Activated naive CD4-positive, alpha-beta T cell treated with anti-CD3 and anti-CD28 coated beads, Interleukin-2, amount 50 U/mL, for 24 hours (primary cell): ENCODE measurements at regions not wholly inside any gene's neighbourhood (a gene's known extent, or its start where the extent isn't known, plus 50 kb on each side); places are given as distances from the start of the nearest gene placed in this dataset.
"Not testable (repeated sequence)": the region's sequence is repeated elsewhere in the genome, so short reads cannot be mapped to it uniquely, and the experiment has no call there.

Experiments
- H3K27ac Mint-ChIP-seq: one replicate; pipeline ENCODE4 v1.8.0; 2021; ENCODE audit warnings: mild to moderate bottlenecking, mixed read lengths
- H3K27me3 Mint-ChIP-seq: one replicate; pipeline ENCODE4 v1.8.0; 2021; ENCODE audit warnings: mixed read lengths
- H3K36me3 Mint-ChIP-seq: one replicate; pipeline ENCODE4 v1.8.0; 2021; ENCODE audit warnings: mixed read lengths
- H3K4me1 Mint-ChIP-seq: one replicate; pipeline ENCODE4 v1.8.0; 2021; ENCODE audit warnings: mixed read lengths
- H3K4me3 Mint-ChIP-seq: one replicate; pipeline ENCODE4 v1.8.0; 2021; ENCODE audit warnings: mild to moderate bottlenecking, mixed read lengths
- H3K9me3 Mint-ChIP-seq: one replicate; pipeline ENCODE4 v1.8.0; 2021; ENCODE audit warnings: mixed read lengths

DNA sequence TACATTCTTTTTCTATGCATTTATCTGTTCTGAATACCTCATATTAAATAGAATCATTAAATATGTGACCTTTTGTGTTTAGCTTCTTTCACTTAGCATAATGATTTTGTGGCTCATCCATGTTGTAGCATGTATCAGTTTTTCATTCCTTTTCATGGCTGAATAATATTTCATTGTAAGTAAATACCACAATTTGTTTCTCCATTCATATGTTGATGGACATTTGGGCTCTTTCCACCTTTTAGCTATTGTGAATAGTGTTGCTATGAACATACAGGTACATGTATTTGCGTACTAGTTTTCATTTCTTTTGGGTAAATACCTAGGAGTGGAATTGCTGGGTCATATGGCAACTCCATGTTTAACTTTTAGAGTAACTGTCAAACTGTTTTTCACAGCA is 85.1 kb downstream of the GNL3L start:
- H3K9me3 Mint-ChIP-seq = peaks cover 14% of the 10 kb centered on the region
- H3K4me1 Mint-ChIP-seq = no peaks in the 10 kb centered on the region
- H3K27me3 Mint-ChIP-seq = no peaks in the 10 kb centered on the region
- no peak overlapping the region for H3K27ac Mint-ChIP-seq
- H3K36me3 Mint-ChIP-seq = peaks cover 38% of the 10 kb centered on the region
- no peak overlapping the region for H3K4me3 Mint-ChIP-seq

DNA sequence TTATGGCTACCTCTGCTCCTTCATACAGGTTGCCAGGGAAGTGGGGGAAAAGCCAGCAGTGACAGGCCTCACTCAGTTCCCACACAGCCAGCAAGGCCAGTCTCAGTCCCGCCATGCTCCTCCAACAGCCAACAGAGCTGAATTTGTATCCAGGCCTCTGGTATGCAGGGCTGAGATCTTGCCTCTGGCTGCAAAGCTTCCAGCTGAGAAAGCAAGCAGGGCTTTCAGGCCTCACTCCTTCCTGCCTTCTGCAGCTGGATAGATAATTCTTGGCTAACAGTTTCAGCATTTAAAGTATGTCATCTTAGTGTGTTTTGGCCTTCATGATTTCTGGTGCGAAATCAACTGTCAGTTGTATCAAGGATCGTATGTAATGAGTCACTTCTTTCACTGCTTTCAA is 103.6 kb downstream of the GNL3L start:
- Mint-ChIP-seq H3K9me3 (peaks cover 15% of the 10 kb centered on the region), H3K4me1 (peaks cover 1% of the 10 kb centered on the region), H3K4me3 (no peak overlapping the region), H3K27ac (no peak overlapping the region), H3K27me3 (no peaks in the 10 kb centered on the region), H3K36me3 (peaks cover 27% of the 10 kb centered on the region)

DNA sequence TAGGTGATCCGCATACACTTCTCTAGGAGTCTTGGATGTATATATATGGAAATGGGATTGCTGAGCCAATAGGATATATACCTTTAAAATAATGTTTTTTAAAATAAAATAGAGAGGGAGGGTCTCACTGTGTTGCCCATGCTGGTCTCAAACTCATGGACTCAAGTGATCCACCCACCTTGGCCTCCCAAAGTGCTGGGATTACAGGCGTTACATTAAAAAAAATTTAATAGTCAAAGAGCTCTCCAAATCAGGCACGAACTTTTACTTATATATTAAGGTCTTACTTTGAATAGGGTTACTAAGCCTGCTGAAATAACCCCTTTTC is 109.0 kb downstream of the GNL3L start:
- Mint-ChIP-seq H3K9me3 (peaks cover 7% of the 10 kb centered on the region), H3K36me3 (peaks cover 13% of the 10 kb centered on the region), H3K27me3 (no peaks in the 10 kb centered on the region), H3K4me1 (peaks cover 12% of the 10 kb centered on the region), H3K4me3 (peak overlapping the region; percentile 96), H3K27ac (peak overlapping the region; percentile 99)

DNA sequence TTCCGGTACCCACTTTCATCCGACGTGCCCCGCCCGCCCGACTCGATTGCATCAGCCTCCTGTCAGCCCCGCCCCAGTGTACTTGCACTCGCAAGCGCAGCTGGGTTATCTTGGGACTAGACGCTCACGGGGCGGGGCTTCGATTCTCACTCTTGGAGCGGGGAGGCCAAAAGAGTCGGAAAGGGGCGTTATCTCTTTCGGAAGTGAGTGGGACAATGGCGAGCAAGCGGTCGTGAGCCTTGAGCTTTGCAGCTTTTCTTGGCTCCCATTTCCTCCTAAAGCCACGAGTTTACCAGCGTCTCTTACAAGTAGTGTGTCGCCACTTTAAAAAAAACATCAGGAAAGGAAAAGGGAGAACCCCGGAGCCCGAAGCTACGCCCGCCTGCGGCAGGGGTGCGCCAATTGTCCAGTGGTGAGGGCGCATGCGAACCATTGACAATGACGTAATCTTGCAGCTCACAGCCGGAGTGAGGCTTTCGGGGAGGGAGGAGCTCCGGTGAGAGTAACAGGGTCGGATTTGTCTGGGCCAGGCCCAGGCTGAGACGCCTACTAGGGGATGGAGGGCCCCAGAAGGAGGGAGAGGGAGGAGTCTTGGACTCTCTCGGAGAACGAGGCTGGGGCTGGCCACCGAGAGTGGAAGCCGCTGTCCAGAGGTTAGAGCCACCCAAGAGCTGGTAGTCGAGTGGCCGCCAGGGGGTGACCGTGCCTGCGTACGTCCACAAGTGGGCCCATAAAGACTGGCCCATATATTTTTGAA is 109.5 kb downstream of the GNL3L start:
- Mint-ChIP-seq H3K27me3 (no peaks in the 10 kb centered on the region), H3K4me1 (peaks cover 12% of the 10 kb centered on the region), H3K27ac (peak overlapping the region; percentile 99), H3K4me3 (peak overlapping the region; percentile 96), H3K36me3 (peaks cover 13% of the 10 kb centered on the region), H3K9me3 (peaks cover 7% of the 10 kb centered on the region)

DNA sequence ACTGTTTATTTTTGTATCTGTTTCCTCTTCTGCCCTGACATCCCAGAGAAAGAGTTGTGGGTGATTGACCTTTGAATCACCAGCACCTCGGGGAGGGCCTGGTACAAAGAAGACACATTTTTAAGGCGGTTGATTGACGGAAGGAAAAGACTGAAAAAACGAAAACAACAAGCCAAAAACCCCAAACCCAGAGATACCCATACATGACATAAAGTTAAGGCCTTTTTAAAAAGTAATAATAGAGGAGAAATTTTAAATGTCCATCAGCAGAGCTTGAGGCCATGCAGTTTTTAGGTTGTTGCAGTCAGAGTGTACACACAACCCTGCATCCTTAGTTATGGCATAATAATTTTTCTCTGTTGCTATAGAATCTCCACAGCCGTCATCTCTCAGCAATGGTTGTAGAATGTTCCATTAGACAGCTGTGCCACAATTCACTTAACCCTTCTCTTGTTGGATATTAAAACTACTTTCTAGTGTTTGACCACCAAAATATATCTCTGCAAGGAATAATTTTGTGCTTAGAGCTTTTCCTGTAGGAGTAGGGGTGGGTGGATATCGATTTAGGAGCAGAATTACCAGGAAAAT is 110.2 kb downstream of the GNL3L start:
- H3K4me3 Mint-ChIP-seq = peak overlapping the region; percentile 96
- H3K27me3 Mint-ChIP-seq = no peaks in the 10 kb centered on the region
- peaks cover 12% of the 10 kb centered on the region for H3K4me1 Mint-ChIP-seq
- H3K9me3 Mint-ChIP-seq = peaks cover 7% of the 10 kb centered on the region
- peaks cover 10% of the 10 kb centered on the region for H3K36me3 Mint-ChIP-seq
- peak overlapping the region; percentile 99 for H3K27ac Mint-ChIP-seq

DNA sequence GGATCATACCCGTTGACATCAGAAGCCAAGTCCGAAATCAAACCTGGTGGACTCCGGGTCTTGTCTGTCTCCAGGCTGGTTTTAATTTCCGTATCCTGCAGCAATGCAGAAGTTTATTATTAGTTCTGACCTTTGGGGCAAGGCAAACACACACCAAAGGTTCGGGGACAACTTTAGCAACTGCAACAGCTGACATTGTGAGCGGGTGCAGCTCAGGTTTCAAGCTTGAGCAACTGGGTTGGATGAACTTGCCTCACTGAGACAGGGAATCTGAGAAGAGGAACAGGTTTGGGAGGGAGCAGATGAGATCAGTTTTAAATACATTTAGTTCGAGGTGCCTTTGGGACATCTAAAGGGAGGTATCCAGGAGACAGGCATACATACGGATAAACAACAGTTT is 110.7 kb downstream of the GNL3L start:
- Mint-ChIP-seq H3K27ac (no peak overlapping the region), H3K9me3 (peaks cover 3% of the 10 kb centered on the region), H3K27me3 (no peaks in the 10 kb centered on the region), H3K4me1 (peaks cover 12% of the 10 kb centered on the region), H3K4me3 (no peak overlapping the region), H3K36me3 (peaks cover 9% of the 10 kb centered on the region)

DNA sequence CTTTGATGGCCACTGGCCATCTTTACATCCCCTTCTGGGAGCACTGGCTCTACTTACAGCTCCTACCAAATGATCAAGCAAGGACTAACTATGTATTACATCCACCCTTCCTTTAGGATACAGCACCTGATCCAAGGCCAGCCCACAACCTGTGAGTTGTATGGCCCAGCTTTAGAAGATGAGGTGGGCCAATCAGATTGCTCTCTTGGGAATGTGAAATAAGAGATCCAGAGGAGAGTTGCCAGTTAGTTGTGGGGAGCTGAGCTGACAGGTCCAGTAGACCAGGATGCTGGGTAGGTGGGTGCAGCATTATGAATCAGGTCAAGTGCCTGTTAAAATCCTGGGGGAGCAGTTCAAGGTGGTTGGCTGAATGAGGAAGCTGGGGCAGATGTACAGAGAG is 111.5 kb downstream of the GNL3L start:
- Mint-ChIP-seq H3K9me3 (no peaks in the 10 kb centered on the region), H3K27ac (no peak overlapping the region), H3K27me3 (no peaks in the 10 kb centered on the region), H3K4me1 (peaks cover 12% of the 10 kb centered on the region), H3K4me3 (no peak overlapping the region), H3K36me3 (peaks cover 3% of the 10 kb centered on the region)

DNA sequence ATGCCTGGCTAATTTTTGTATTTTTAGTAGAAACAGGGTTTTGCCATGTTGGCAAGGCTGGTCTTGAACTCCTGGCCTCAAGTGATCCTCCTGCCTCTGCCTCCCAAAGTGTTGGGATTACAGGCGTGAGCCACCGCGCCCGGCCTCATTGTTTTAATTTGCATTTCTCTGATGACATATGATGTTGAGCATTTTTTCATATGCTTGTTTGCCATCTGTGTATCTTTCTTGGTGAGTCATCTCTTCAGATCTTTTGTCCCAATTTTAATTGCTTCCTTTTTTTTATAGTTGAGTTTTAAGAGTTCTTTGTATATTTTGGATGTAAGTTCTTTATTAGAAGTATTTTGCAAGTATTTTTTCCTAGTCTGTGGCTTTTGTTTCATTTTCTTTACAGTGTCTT is 117.6 kb downstream of the GNL3L start:
- not testable (repeated sequence) for H3K4me3 Mint-ChIP-seq, H3K27ac Mint-ChIP-seq, H3K4me1 Mint-ChIP-seq, H3K36me3 Mint-ChIP-seq, H3K9me3 Mint-ChIP-seq, H3K27me3 Mint-ChIP-seq

DNA sequence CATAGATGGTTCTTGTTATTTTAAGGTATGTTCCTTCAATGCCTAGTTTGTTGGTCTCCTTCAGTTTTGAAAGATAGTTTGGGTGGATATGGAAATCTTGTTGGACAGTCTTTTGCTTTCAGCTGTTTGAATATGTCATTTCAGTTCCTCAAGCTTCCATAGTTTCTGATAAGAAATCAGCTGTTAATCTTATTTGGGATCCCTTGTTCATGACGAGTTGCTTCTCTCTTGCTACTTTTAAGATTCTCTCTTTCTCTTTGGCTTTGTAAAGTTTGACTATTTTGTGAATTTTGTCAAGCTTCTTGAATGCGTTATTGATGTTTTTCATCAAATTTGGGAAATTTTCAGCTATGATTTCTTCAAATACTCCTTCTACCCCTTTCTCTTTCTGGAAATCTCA is 129.5 kb downstream of the GNL3L start:
- no peaks in the 10 kb centered on the region for H3K4me1 Mint-ChIP-seq
- peaks cover 5% of the 10 kb centered on the region for H3K36me3 Mint-ChIP-seq
- H3K27me3 Mint-ChIP-seq = no peaks in the 10 kb centered on the region

DNA sequence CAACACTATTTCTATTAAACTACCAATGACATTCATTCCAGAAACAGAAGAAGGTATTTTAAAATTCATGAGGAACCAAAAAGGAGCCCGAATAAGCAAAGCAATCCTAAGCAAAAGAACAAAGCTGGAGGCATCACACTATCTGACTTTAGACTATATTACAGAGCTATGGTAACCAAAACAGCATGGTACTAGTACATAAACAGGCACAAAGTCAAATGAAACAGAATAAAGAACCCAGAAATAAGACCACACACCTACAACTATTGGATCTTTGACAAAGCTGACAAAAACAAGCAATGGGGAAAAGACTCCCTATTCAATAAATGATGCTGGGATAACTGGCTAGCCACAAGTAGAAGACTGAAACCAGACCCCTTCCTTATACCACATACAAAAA is 122.3 kb downstream of the ITIH6 start:
- peaks cover 17% of the 10 kb centered on the region for H3K9me3 Mint-ChIP-seq
- peaks cover 7% of the 10 kb centered on the region for H3K27me3 Mint-ChIP-seq
- no peak overlapping the region for H3K27ac Mint-ChIP-seq

More for the DNA sequence above, 129.5 kb downstream of the GNL3L start:
- Mint-ChIP-seq H3K4me3 (no peak overlapping the region), H3K27ac (peak overlapping the region; percentile 76), H3K9me3 (peaks cover 5% of the 10 kb centered on the region)

DNA sequence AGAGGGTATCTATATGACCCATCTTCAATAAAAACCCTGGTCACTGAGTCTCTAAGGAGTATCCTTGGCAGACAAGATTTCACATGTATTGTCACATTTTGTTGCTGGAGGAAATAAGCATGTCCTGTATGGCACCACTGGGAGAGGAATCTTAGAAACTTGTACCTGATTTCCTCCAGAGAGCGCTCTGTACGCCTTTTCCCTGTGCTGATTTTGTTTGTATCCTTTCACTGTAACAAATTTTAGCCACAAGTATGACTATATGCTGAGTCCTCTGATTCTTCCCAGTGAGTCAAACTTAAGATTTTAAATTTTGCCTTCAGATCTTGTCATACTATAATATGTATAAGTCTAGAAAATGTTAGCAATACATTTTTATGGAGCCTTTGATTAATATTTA is 102.8 kb downstream of the ITIH6 start:
- Mint-ChIP-seq H3K9me3 (no peaks in the 10 kb centered on the region), H3K4me1 (no peaks in the 10 kb centered on the region), H3K27ac (no peak overlapping the region), H3K27me3 (peaks cover 2% of the 10 kb centered on the region), H3K4me3 (no peak overlapping the region), H3K36me3 (peaks cover 5% of the 10 kb centered on the region)

More for the DNA sequence above, 122.3 kb downstream of the ITIH6 start:
- peaks cover 9% of the 10 kb centered on the region for H3K36me3 Mint-ChIP-seq
- H3K4me3 Mint-ChIP-seq = no peak overlapping the region
- no peaks in the 10 kb centered on the region for H3K4me1 Mint-ChIP-seq

DNA sequence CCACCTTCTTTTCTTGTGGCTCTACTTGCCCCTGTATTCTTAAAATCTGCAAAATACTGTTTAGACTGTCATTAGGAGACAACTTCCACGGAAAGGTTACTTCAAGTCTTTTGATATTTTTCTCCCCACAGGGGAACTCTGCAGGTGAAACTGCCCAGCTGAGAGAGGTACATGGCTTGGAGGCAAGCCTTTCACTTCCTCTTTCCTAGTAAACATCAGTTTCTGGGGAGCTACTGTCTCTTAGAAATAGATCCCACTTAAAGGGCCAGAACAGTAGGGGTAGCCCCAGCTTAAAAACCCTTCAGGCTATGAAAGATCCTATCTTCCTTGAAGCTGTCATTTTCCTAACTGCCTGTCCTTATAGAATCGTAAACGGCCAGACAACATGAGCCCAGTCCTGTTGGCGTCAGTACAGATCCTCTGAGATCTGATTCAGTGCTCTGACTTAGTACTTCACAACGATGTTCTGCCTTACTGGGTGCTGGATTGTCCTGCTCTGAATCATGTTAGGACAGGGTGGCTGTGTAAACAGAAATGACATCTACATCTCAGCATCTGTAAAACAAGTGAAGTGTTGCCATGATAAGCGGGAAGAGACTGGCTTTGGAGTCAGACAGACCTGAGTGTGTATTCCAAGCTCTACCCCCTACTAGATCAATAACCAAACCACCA is 102.1 kb downstream of the ITIH6 start:
- no peak overlapping the region for H3K4me3 Mint-ChIP-seq

More for the DNA sequence above, 102.1 kb downstream of the ITIH6 start:
- Mint-ChIP-seq H3K36me3 (peaks cover 3% of the 10 kb centered on the region), H3K4me1 (no peaks in the 10 kb centered on the region), H3K27ac (no peak overlapping the region), H3K27me3 (peaks cover 2% of the 10 kb centered on the region), H3K9me3 (no peaks in the 10 kb centered on the region)
